Lower leg skin (tissue), 3 donors: ENCODE measurements at regions not wholly inside any gene's neighbourhood (a gene's known extent, or its start where the extent isn't known, plus 50 kb on each side); places are given as distances from the start of the nearest gene placed in this dataset.

Source experiments
- CTCF ChIP-seq, 3 donors: fragments of 450-650 bp; IDR thresholded peaks; one replicate each; pipeline ENCODE4 v1.5.1; 2016; ENCODE audit warnings: antibody characterized with exemption in 3 of 3, mild to moderate bottlenecking in 3 of 3, moderate library complexity in 2 of 3
- POLR2A ChIP-seq, 2 donors: fragments of 450-650 bp; IDR thresholded peaks; one replicate each; pipeline ENCODE4 v1.6.1; 2016 to 2017; ENCODE audit warnings: antibody characterized with exemption in 2 of 2, mild to moderate bottlenecking in 1 of 2, moderate library complexity in 1 of 2

GRCh38 chr1:19552291-19553010 lies 67.1 kb upstream of the CAPZB start:
- TF ChIP-seq CTCF (IDR thresholded peaks at IDR 0.05), result no peak
- TF ChIP-seq POLR2A (IDR thresholded peaks at IDR 0.05), result no peak
